ENCODE measurements at regions not wholly inside any gene's neighbourhood (a gene's known extent, or its start where the extent isn't known, plus 50 kb on each side); places are given as distances from the start of the nearest gene placed in this dataset.

DNA sequence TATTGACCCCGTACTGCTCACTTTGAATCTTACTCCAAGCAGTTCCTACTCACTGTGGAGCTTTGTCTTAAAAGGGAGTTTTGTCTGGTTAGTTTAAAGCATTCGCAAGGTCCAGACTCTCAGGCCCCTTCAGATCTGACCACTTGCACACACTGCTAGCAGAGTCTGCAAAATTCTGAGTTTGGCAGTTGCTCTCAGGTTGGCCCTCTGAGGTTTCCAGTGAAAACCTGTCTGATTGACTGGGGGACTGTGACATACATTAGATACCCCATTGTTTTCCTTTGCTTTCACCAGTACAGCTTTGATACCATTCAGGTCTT is 149.2 kb downstream of the XPNPEP1 start:
- H4K20me1 ChIP-seq (ENCODE audit: insufficient read depth, low read length), result no peaks in the 10 kb centered on the region
- no peak for TF ChIP-seq EZH2 (IDR thresholded peaks at IDR 0.05; ENCODE audit: borderline replicate concordance, low read length)
- TF ChIP-seq, protein P1, sequence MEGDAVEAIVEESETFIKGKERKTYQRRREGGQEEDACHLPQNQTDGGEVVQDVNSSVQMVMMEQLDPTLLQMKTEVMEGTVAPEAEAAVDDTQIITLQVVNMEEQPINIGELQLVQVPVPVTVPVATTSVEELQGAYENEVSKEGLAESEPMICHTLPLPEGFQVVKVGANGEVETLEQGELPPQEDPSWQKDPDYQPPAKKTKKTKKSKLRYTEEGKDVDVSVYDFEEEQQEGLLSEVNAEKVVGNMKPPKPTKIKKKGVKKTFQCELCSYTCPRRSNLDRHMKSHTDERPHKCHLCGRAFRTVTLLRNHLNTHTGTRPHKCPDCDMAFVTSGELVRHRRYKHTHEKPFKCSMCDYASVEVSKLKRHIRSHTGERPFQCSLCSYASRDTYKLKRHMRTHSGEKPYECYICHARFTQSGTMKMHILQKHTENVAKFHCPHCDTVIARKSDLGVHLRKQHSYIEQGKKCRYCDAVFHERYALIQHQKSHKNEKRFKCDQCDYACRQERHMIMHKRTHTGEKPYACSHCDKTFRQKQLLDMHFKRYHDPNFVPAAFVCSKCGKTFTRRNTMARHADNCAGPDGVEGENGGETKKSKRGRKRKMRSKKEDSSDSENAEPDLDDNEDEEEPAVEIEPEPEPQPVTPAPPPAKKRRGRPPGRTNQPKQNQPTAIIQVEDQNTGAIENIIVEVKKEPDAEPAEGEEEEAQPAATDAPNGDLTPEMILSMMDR (IDR thresholded peaks at IDR 0.05; ENCODE audit: low read length), result no peak
- H2AFZ ChIP-seq (ENCODE audit: low read length), result no peak overlapping the region
- no peaks in the 10 kb centered on the region for H3K4me1 ChIP-seq (ENCODE audit: insufficient read depth, low read length, severe bottlenecking)
- no peak overlapping the region for H3K9ac ChIP-seq (ENCODE audit: low read length)
- no peaks in the 10 kb centered on the region for H3K79me2 ChIP-seq (ENCODE audit: insufficient read depth, low read length)
- no peaks in the 10 kb centered on the region for H3K9me2 ChIP-seq (ENCODE audit: low read depth, low read length)
- no peaks in the 10 kb centered on the region for H3F3A ChIP-seq (ENCODE audit: insufficient read depth, low read length)
- no peaks in the 10 kb centered on the region for H3K27me3 ChIP-seq (ENCODE audit: insufficient read depth, low read length)
- H3K4me3 ChIP-seq (ENCODE audit: low read depth, low read length, poor library complexity, severe bottlenecking), result no peak overlapping the region
- no peak overlapping the region for H3K27ac ChIP-seq (ENCODE audit: low read depth, low read length, poor library complexity, severe bottlenecking)
- no peak overlapping the region for H3K4me2 ChIP-seq (ENCODE audit: low read length)
- H3K36me3 ChIP-seq (ENCODE audit: insufficient read depth, low read length), result no peaks in the 10 kb centered on the region
- H3K9me3 ChIP-seq (ENCODE audit: low read length), result no peaks in the 10 kb centered on the region

DNA sequence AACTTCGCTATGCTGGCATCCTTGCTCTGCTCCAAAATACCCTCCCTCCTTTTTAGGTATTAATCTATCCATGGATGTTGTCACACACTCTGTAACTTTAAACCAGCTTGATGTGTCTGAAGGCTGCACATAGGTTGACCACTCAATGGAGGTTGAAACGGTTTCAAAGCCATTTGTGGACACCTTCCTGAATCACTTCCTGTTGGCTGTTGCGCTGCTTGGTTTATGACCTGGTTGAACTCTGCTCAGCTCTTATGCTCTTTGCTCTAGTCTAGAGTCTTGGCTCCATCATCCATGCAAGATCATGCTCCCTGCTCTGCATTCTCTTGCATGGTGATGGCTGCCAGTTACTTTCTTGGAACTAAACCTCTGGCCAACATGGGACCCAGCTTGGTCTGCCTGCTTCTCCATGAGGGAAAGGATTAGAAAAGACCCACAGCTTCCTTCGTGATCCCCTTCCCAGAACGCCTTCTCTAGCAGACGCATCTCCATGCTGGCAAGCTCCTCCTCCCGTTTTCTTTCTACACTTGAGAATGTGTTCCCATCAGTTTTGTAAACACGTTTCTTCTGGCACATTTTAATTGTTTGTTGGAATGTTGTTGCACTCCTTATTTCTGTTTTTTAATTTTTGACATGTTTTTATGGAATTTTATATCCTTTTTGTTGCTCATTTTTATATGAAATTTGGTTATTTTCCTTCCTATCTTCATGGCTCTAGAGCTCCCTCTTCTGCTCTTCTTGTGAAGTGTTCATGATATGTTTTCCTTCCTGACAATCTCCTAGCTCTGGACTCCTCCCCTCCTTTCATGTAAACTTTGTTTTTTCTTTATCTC is 149.8 kb downstream of the XPNPEP1 start:
- no peaks in the 10 kb centered on the region for H3K9me3 ChIP-seq (ENCODE audit: low read length)
- no peak overlapping the region for H3K9ac ChIP-seq (ENCODE audit: low read length)
- H3K79me2 ChIP-seq (ENCODE audit: insufficient read depth, low read length), result no peaks in the 10 kb centered on the region
- TF ChIP-seq, protein P1 (IDR thresholded peaks at IDR 0.05; ENCODE audit: low read length), result peak; percentile 73
- no peak for TF ChIP-seq EZH2 (IDR thresholded peaks at IDR 0.05; ENCODE audit: borderline replicate concordance, low read length)
- no peaks in the 10 kb centered on the region for H3K9me2 ChIP-seq (ENCODE audit: low read depth, low read length)
- no peaks in the 10 kb centered on the region for H3K27me3 ChIP-seq (ENCODE audit: insufficient read depth, low read length)
- H3F3A ChIP-seq (ENCODE audit: insufficient read depth, low read length), result no peaks in the 10 kb centered on the region
- H3K4me3 ChIP-seq (ENCODE audit: low read depth, low read length, poor library complexity, severe bottlenecking), result no peak overlapping the region
- H4K20me1 ChIP-seq (ENCODE audit: insufficient read depth, low read length), result no peaks in the 10 kb centered on the region
- no peaks in the 10 kb centered on the region for H3K36me3 ChIP-seq (ENCODE audit: insufficient read depth, low read length)
- no peaks in the 10 kb centered on the region for H3K4me1 ChIP-seq (ENCODE audit: insufficient read depth, low read length, severe bottlenecking)
- no peak overlapping the region for H3K4me2 ChIP-seq (ENCODE audit: low read length)
- H3K27ac ChIP-seq (ENCODE audit: low read depth, low read length, poor library complexity, severe bottlenecking), result no peak overlapping the region
- H2AFZ ChIP-seq (ENCODE audit: low read length), result no peak overlapping the region

GRCh38 chr10:109770663-109771062 is 152.6 kb downstream of the XPNPEP1 start:
- H2AFZ ChIP-seq (ENCODE audit: low read length), result no peak overlapping the region
- no peaks in the 10 kb centered on the region for H3K36me3 ChIP-seq (ENCODE audit: insufficient read depth, low read length)
- H4K20me1 ChIP-seq (ENCODE audit: insufficient read depth, low read length), result no peaks in the 10 kb centered on the region
- H3K27ac ChIP-seq (ENCODE audit: low read depth, low read length, poor library complexity, severe bottlenecking), result no peak overlapping the region
- no peak overlapping the region for H3K9ac ChIP-seq (ENCODE audit: low read length)
- no peaks in the 10 kb centered on the region for H3K9me2 ChIP-seq (ENCODE audit: low read depth, low read length)
- H3K4me2 ChIP-seq (ENCODE audit: low read length), result no peak overlapping the region
- H3K4me3 ChIP-seq (ENCODE audit: low read depth, low read length, poor library complexity, severe bottlenecking), result no peak overlapping the region
- no peaks in the 10 kb centered on the region for H3K79me2 ChIP-seq (ENCODE audit: insufficient read depth, low read length)
- no peaks in the 10 kb centered on the region for H3K27me3 ChIP-seq (ENCODE audit: insufficient read depth, low read length)
- H3F3A ChIP-seq (ENCODE audit: insufficient read depth, low read length), result no peaks in the 10 kb centered on the region
- no peaks in the 10 kb centered on the region for H3K9me3 ChIP-seq (ENCODE audit: low read length)
- H3K4me1 ChIP-seq (ENCODE audit: insufficient read depth, low read length, severe bottlenecking), result no peaks in the 10 kb centered on the region
- TF ChIP-seq EZH2 (IDR thresholded peaks at IDR 0.05; ENCODE audit: borderline replicate concordance, low read length), result no peak
- TF ChIP-seq, protein P1 (IDR thresholded peaks at IDR 0.05; ENCODE audit: low read length), result no peak

All from OCI-LY1 (cell line).